Stimulated activated CD4-positive, alpha-beta T cell treated with anti-CD3 and anti-CD28 coated beads, Interleukin-4, amount 100 ng/mL, for 48 hours (primary cell): ENCODE measurements at regions not wholly inside any gene's neighbourhood (a gene's known extent, or its start where the extent isn't known, plus 50 kb on each side); places are given as distances from the start of the nearest gene placed in this dataset.
A peak's percentile ranks its signal among the peaks of the same experiment; 100 is the strongest.
"Not testable (repeated sequence)": the region's sequence is repeated elsewhere in the genome, so short reads cannot be mapped to it uniquely, and the experiment has no call there.

Experiments
- DNase-seq, 2 donors: peaks; one replicate each; pipeline ENCODE4 v3.0.0-alpha.2; 2020; ENCODE audit warnings: low read depth in 2 of 2

DNA sequence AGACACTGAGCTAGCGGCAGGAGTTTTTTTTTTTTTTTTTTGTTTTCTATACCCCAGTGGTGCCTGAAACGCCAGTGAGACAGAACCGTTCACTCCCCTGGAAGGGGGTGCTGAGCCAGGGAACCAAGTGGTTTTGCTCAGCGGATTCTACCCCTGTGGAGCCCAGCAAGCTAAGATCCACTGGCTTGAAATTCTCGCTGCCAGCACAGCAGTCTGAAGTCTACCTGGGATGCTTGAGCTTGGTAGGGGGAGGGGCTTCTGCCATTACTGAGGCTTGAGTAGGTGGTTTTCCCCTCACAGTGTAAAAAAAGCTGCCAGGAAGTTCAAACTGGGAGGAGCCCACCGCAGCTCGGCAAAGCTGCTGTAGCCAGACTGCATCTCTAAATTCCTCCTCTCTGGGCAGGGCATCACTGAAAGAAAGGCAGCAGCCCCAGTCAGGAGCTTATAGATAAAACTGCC is 173.0 kb downstream of the DMAC1 start:
- peak in 1 of 2 donors; percentile 4 for DNase-seq

DNA sequence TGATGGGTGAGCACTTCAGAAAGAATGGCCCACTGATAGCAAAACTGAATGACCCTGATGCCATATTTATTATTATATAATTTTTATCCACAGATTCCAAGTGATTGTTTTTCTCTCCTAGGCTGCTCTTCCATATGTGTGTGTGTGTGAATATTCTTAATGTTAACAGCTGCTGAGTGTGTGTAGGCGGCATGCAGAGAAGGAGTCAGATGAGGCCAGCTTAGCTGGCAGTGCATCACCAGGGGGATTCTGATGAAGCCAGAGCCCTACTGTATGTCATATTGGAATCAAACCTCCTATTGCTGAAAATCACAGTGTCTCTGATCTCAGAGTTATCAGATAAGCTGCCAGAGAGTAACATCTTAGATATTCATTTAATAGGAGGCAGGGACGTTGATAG is 177.1 kb downstream of the DMAC1 start:
- no peak for DNase-seq

DNA sequence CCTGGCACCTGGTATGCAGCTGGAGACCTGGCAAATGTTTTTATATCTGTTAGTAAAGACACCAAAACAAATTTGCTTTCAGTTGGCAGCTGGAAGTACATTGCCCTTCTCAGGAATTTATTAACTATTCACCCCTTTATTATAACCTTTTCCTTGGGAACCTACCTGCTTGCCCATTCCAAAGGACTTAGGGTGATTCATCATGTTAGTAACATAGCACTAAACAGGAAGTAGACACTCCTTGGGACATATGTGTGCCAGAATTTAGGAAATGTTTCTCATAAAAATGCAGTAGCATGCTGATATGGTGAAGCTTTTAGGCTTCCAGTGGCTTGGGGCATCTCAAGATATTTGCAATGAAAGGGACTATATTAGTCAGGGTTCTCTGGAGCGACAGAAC is 184.2 kb downstream of the DMAC1 start:
- DNase-seq = no peak

GRCh38 chr9:7613931-7614330 is 185.6 kb downstream of the DMAC1 start:
- DNase-seq = no peak

- DNase-seq = no peak
These were observed 191.3 kb downstream of the DMAC1 start for GRCh38 chr9:7608261-7608660.

DNA sequence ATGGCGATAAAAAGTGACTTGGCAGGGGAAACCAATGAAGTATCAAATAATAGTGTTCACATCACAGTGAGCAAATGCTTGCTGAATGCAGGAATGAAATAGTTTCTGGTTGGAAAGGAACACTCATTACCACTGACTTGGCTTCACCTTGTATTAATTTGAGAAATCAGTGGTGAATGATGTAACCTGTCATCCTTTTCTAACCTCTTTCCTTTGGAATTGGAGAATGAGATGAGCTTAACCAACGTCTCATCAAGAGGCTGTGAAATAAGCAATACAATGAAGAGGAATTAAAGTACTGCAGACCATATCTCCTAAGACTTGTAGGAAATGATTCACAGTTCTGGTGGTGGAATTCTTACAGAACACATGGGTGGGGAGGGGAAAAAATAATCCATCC is 192.2 kb downstream of the DMAC1 start:
- no peak for DNase-seq

DNA sequence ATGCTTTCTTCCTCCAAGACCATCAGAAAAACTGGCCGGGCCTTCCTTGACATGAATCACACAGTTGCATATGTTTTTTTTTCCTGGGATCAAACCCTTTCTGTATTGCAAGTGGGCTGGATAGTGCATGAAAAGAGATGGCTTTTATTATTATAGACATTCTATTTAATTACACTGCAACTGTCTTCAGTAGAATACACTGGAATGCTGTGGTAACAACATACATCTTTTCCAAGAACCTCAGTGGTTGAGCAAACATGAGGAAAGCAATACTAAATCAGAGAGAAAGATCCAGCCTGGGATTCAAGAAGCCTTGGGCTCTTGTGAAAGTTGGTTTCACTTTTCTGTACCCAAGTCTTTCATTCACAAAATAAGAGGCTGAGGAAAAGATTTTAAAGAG is 193.0 kb downstream of the DMAC1 start:
- no peak for DNase-seq

DNA sequence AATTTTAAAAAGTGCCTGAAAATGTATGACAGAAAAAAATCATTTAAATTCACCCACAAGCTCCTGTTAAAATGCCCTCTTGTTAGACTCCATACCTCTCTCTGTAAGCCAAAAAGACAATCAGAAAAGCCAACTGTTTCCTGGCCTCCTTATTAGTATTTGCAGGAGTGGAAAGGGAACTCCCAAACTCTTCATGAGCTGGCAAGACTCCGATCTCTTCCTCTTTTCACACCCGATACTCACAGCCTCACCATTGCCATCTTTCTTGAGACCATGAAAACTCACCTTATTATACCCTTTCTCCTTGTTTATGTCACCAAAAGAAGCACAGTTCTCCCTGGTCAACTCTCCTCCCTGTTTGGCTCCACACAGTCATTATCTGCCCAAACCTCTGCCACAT is 197.8 kb downstream of the DMAC1 start:
- DNase-seq = no peak

- DNase-seq = no peak
These were observed 201.9 kb downstream of the DMAC1 start for GRCh38 chr9:7597716-7598115.

DNA sequence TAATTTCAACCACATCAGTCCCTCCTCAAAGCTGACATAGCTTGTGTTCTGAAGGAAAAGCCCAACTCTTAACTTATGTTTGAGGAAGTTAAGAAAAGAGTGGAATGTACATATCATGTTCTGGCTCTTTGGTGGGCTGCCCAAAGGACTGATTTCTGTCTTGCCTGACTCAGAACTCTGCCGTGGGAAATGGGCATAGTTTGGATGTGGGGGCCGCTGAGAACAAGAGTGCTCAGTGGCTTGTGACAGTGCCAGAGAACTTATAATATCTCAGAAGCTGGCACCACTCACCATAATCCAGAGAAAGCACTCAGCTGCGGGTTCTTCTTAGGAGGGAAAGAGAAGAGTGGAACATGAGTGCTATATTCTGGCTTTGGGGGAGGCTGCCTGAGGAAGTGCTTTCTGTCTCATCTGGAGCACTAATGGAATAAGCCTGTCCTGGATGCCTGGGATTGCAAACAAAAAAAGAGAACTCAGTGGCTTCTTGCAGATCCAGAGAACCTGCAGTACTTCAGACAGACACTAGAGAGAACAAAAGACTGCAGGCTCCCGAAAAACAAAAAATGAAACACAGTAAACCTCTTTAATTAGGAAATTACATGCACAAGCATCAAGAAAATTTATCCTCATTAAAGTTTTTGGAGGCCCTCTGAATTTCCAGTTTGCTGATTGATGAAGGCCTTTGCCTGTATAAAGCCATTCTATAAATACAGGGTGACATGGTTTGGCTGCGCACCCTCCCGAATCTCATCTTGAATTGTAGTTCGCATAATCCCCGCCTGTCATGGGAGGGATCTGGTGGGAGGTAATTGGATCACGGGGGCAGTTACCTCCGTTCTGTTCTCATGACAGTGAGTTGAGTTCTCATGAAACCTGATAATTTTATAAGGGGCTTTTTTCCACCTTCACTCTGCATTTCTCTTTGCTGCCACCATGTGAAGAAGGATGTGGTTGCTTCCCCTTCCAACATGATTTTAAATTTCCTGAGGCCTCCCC is 207.0 kb downstream of the DMAC1 start:
- no peak for DNase-seq

DNA sequence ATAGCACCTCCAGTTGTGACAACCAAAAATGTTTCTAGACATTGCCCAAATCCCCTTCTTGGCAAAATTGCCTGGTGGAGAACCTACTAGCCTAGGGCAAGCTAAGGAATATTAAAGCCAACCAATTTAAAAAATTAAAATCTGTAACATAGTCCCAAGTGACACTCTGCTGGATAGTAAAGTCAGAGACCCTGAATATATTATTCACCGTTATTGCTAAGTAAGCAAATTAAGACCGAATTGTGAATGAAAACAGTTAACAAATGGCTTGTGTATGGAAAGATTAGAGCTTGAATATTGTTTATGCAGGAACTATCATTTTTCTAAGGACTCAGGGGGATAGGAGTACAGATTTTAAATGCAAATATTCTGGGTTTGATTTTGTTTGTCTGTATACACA is 208.1 kb downstream of the DMAC1 start:
- DNase-seq = no peak

DNA sequence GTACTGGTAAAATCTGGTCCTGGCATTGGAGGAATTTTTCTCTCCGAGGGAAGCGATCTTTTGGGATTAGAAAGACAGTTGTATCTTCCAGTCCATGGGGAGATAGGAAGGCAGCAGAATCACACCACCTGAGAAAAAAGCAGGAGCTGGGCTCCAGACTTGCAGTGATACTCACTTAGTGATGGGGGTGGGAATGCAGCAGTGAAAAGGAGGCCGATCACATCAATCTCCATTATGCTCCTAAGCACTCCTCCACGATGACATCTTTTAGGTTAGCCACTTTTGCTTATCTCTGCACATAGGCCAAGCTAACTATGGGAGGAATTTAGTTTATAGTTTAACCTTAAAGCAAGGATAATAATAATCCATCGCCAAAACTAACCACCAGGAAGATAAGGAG is 219.0 kb downstream of the DMAC1 start:
- DNase-seq = no peak

GRCh38 chr9:7579351-7579750 is 220.2 kb downstream of the DMAC1 start:
- no peak for DNase-seq

DNA sequence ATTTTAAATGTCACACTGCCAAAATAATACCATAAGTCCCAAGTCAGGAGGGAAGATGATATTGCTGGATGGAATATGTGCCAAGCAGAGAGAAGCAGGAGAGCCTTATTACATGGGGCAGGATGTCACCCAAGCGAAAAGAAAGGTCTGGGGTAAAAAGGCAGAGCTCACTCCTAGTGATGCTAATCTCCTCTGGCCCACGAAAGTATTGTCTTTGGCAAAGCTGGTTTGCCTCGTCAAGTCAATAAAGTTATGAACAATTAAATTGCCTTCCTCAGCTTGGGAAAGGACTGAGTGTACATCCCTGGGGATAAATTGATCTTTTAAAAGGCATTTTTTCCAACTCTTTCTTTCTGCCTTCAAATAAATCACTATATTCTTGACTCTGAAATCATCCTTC is 220.6 kb downstream of the DMAC1 start:
- DNase-seq = no peak

DNA sequence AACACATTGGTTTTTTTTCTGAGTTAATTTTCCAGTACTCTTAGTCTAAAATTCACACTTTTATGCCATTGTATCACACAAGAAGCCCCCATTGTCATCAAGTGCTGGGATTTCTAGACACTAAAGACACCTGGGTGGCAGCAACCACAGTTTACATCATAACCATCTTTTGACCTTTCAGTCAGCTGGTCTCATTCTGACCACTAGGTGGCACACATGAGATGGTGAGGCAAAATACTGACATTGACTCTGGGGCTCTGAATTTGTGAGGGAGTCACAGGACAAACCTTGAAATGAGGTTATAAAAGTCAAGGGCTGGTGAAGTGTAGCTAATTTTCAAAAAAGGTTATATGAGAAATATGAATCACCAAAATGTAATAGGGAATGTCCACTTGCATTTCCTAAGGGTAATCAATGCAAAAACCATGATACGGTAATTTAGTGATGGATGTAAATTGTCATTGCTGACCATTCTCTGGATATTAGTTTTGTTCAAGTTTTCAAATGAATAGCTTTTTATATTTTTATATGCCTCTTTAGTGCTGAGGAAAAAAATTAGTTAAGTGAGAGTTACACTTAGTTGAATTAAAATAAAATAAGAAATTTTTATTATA is 229.4 kb downstream of the DMAC1 start:
- peak; percentile 35 to 55 for DNase-seq

GRCh38 chr9:7567687-7568086 is 231.9 kb downstream of the DMAC1 start:
- DNase-seq = no peak

DNA sequence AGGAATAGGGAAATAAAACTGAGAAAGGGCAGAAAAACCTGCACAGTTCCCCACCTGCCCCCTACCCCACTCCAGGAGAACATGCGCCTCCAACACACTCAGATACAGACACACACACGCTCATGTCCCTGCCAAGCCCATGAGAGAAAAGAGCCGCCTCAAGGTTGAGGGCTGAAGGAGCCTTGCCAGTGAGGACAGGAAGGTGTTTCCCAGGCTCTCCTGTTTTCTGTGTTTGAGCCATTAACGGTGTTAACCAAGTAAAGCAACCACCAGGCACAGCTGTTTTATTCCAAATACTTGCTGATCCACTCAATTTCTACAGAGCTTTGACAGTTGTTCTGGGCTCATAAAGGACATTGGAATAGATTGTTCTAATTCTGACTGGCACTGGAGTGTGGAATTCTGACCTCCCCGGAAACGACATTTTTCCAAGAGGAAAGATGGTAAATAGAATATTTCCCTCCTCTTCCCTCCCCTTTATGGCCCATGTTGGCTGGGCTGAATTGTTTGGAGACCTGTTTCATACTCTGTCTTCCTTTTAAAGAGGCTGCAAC is 238.0 kb downstream of the DMAC1 start:
- DNase-seq = no peak

- no peak for DNase-seq
These were observed 238.8 kb downstream of the DMAC1 start for GRCh38 chr9:7560669-7561305.

DNA sequence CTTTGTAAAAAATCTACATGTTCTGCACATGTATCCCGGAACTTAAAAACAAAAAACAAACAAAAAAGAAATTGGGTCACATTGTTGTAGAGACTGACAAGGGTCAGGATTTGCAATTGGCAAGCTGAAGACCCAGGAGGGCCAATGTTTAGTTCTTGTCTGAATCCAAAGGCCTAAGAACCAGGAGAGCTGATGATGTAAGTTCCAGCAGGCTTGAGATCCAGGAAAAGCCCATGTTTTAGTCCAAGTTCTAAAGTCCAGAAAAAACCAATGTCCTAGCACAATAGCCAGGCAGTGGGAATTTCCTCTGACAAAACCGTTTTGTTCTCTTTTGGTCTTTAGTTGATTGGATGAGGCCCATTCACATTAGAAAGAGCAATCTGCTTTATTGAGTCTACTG is 244.9 kb downstream of the DMAC1 start:
- no peak for DNase-seq

GRCh38 chr9:7552706-7553105 is 246.9 kb downstream of the DMAC1 start:
- not testable (repeated sequence) for DNase-seq

DNA sequence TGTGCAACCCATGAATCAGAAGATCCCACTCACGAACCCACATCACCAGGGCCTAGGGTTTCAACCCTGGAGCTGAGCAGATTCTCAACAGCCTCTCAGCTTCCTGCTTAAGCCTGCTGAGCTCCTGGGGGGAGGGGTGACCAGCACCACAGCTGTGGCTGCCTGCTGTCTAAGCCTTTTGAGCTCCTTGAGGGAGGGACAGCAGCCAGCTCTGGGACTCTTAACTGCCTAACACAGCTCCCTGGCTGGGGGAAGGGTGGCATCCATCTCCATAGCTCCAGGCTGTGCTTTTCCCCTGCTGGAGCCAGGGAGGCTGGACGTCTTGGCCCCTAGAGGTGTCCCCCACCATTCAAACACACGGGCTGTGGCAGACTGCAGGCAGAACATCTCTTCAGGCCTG is 250.3 kb downstream of the DMAC1 start:
- no peak for DNase-seq

DNA sequence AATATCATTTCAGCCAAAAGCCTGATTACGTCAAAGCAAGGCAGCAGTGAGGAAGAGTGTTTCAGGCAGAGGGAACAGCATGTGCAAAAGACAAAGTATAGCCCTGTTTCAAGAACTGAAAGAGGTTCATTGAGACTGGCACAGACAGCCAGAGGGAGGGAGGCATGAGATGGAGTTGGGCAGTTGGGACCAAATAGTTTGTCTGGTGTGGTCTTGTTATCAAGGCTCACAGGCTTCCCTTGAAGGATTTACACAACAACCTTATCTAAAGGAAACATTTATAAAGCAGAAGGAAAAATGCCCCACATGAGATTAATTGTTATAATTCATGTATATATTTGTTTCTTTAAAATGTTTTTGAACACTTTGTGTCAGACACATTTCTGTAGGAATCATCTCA is 253.3 kb downstream of the DMAC1 start:
- no peak for DNase-seq
